Tibial nerve (tissue), 4 donors: ENCODE measurements at regions not wholly inside any gene's neighbourhood (a gene's known extent, or its start where the extent isn't known, plus 50 kb on each side); places are given as distances from the start of the nearest gene placed in this dataset.
A peak's percentile ranks its signal among the peaks of the same experiment; 100 is the strongest.

Experiments used
- DNase-seq, 2 donors: peaks; one replicate each; pipeline ENCODE4 v3.0.0-alpha.2; 2019; ENCODE audit warnings: low spot score in 2 of 2
- H3K27ac ChIP-seq, 4 donors: fragments of 200-600 bp; sonication (generic) in 3 of 4; one replicate each; pipeline ENCODE4 v1.5.1; 2017 to 2019; ENCODE audit warnings: mild to moderate bottlenecking in 1 of 4
- H3K27me3 ChIP-seq, 2 donors: fragments of 200-600 bp; sonication (generic) in 1 of 2; one replicate each; pipeline versions ENCODE4 v1.5.1 to v1.6.0; 2017 to 2019
- H3K36me3 ChIP-seq, 3 donors: fragments of 200-600 bp; sonication (generic); one replicate each; pipeline ENCODE4 v1.5.1; 2018 to 2019
- H3K4me1 ChIP-seq, 4 donors: fragments of 200-600 bp; sonication (generic) in 3 of 4; one replicate each; pipeline ENCODE4 v1.5.1; 2017 to 2019
- H3K4me3 ChIP-seq, 4 donors: fragments of 200-600 bp; sonication (generic) in 3 of 4; one replicate each; pipeline ENCODE4 v1.5.1; 2017 to 2019; ENCODE audit warnings: mild to moderate bottlenecking in 1 of 4, moderate library complexity in 1 of 4
- H3K9me3 ChIP-seq, 4 donors: fragments of 200-600 bp; sonication (generic) in 3 of 4; one replicate each; pipeline ENCODE4 v1.5.1; 2017 to 2019
- EP300 ChIP-seq, 2 donors: sonication (generic); formaldehyde crosslinking; IDR thresholded peaks; one replicate each; pipeline ENCODE4 v1.6.1; 2017; ENCODE audit warnings: antibody characterized with exemption in 2 of 2, mild to moderate bottlenecking in 1 of 2
- POLR2A ChIP-seq, 2 donors: fragments of 450-650 bp; IDR thresholded peaks; one replicate each; pipeline ENCODE4 v1.6.1; 2017; ENCODE audit warnings: antibody characterized with exemption in 2 of 2, mild to moderate bottlenecking in 2 of 2, moderate library complexity in 2 of 2
- WGBS, 2 donors: methylation state at CpG; one replicate each; pipeline ENCODE4 v1.1.5; 2018; 5-methylcytosine and 5-hydroxymethylcytosine counted together
- TF ChIP-seq, protein P1 (sequence below), 5 experiments: fragments of 200-600 bp in 3 of 5; fragments of 450-650 bp in 2 of 5; sonication (generic) in 3 of 5; IDR thresholded peaks; one replicate each; pipeline ENCODE4 v1.5.1; 2016 to 2019; ENCODE audit warnings: antibody characterized with exemption in 5 of 5, mild to moderate bottlenecking in 3 of 5, moderate library complexity in 2 of 5

DNA sequence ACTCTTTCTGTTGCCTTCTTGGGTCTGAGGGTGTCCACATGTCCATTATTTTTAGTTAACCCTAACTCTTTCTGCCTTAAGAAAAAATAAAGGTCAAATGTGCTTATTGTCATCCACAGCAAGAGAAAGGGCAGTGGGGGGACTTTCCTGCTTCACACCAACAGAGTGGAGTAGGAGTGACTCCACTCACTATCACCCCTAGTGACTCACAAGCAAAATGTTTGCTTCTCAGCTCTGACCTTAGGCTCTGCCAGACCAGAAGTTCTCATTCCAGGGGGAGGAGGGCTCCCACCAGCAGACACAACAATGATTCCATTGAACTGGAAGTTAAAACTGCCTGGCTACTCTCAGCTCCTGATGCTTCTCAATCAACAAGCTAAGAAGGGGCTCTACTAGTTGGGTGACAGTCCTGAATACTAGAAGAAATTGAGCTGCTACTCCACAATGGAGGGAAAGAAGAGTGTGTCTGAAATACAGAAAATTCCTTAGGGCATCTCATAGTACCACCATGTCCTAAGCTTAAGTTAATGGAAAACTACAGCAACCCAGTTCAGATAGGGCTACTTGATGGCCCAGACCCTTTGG lies 83.9 kb upstream of the AFDN start:
- no peaks in the 10 kb centered on the region for H3K27me3 ChIP-seq
- H3K9me3 ChIP-seq = peaks cover 0 to 7% (median 0%) of the 10 kb centered on the region in 4 donors
- H3K36me3 ChIP-seq = no peaks in the 10 kb centered on the region
- H3K4me3 ChIP-seq = no peak overlapping the region
- no peak overlapping the region for H3K27ac ChIP-seq
- DNase-seq = no peak
- no peak for TF ChIP-seq POLR2A (IDR thresholded peaks at IDR 0.05)
- no peak for TF ChIP-seq EP300 (IDR thresholded peaks at IDR 0.05)
- TF ChIP-seq, protein P1, sequence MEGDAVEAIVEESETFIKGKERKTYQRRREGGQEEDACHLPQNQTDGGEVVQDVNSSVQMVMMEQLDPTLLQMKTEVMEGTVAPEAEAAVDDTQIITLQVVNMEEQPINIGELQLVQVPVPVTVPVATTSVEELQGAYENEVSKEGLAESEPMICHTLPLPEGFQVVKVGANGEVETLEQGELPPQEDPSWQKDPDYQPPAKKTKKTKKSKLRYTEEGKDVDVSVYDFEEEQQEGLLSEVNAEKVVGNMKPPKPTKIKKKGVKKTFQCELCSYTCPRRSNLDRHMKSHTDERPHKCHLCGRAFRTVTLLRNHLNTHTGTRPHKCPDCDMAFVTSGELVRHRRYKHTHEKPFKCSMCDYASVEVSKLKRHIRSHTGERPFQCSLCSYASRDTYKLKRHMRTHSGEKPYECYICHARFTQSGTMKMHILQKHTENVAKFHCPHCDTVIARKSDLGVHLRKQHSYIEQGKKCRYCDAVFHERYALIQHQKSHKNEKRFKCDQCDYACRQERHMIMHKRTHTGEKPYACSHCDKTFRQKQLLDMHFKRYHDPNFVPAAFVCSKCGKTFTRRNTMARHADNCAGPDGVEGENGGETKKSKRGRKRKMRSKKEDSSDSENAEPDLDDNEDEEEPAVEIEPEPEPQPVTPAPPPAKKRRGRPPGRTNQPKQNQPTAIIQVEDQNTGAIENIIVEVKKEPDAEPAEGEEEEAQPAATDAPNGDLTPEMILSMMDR (IDR thresholded peaks at IDR 0.05) = no peak
- peaks cover 0 to 5% (median 0%) of the 10 kb centered on the region in 4 donors for H3K4me1 ChIP-seq

DNA sequence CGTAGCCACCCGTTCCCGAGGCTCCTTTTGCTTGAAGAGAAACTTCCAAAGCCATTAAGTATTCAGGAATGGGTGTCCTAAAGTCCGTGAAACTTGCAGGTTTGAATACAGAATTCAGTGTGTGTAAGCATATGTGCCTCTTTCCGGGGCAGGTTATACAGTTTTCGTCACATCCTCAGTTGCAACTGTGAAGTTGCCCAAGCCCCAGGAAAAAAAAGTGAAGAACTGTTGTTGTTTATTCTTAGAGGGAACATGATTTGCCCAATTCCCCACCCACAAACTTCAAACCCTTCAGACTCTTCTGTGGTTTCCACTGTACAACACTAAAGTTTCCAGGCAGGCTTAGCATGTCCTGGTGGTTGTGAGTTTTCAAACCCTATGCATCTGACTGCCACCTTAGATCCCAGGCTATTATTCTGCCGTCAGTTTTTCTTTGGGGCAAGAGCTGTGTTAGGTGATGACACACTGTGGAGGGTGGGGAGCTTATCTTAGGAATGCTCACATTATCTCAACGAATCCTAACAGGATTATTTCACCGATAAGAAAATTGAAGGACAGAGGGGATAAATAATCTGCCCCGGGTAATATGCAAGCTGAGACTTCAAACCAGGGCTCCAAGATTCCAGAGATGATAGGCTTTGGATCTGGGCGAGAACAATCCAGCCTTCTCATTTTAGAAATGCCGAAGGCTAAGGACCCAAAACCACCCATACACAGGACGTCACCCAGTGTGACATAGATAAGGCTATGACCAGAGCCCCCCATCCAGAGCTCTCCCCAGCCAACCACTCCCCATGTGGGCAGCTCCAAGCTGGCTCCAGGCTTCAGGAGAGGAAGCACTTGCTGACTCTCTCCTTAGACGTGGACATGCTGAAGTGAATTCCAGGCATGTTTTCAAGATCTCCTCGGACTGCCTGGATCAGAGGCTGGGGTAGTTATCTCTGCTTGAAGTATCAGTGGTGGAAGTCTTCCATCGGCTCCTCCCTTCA lies 81.7 kb upstream of the AFDN start:
- H3K36me3 ChIP-seq = no peaks in the 10 kb centered on the region
- peak overlapping the region in 1 of 4 donors; percentile 25 for H3K27ac ChIP-seq
- TF ChIP-seq EP300 (IDR thresholded peaks at IDR 0.05) (peak in 1 of 2 donors; percentile 7), POLR2A (IDR thresholded peaks at IDR 0.05) (no peak)
- no peak overlapping the region for H3K4me3 ChIP-seq
- DNase-seq = no peak
- H3K4me1 ChIP-seq = peaks cover 0 to 21% (median 0%) of the 10 kb centered on the region in 4 donors
- H3K27me3 ChIP-seq = no peaks in the 10 kb centered on the region
- 68 to 84% methylated on average over 16 of the region's 16 CpGs for WGBS, 2 donors
- peaks cover 0 to 7% (median 0%) of the 10 kb centered on the region in 4 donors for H3K9me3 ChIP-seq

DNA sequence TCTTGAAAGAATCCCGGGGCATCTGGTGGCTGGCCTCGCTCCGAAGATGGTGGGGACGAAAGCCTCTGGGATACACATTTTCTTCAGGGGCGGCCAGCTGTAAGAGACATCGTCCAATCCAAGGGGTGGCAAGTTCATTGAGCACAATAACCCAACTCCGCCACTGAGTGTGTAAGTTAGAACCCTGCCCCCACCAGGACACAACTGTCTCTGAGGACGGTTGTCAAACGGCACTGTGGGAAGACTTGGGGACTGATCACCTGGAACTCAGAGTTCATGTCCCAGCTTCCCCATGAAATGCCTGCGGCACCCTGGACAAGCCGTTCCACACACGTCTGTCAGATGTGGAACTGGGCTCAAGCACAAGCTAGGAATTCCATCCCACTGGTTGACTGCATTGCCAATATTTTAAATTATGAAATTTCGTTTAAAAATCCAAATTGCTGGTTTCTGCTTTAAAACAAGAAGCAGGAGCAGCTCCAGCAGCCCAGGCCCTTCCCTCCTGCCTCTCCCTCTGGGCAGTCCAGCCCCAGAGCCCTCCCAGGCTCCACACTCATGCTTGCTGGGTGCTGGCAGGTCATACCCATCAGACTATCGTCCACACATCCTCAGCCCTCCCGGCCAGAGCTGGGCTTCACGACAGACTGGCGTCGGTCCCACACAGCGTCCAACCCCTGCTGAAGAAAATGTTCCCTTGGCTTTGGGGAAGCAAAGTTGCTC lies 80.9 kb upstream of the AFDN start:
- peak in 1 of 2 donors; percentile 34 for DNase-seq
- H3K36me3 ChIP-seq = no peaks in the 10 kb centered on the region
- TF ChIP-seq POLR2A (IDR thresholded peaks at IDR 0.05) = no peak
- TF ChIP-seq EP300 (IDR thresholded peaks at IDR 0.05) = no peak
- TF ChIP-seq, protein P1 (IDR thresholded peaks at IDR 0.05) = no peak
- peaks cover 0 to 7% (median 0%) of the 10 kb centered on the region in 4 donors for H3K9me3 ChIP-seq
- 76 to 83% methylated on average over 15 to 18 of the region's 19 CpGs for WGBS, 2 donors
- H3K27me3 ChIP-seq = no peaks in the 10 kb centered on the region
- H3K27ac ChIP-seq = peak overlapping the region in 1 of 4 donors; percentile 25
- no peak overlapping the region for H3K4me3 ChIP-seq
- H3K4me1 ChIP-seq = peaks cover 0 to 29% (median 0%) of the 10 kb centered on the region in 4 donors

DNA sequence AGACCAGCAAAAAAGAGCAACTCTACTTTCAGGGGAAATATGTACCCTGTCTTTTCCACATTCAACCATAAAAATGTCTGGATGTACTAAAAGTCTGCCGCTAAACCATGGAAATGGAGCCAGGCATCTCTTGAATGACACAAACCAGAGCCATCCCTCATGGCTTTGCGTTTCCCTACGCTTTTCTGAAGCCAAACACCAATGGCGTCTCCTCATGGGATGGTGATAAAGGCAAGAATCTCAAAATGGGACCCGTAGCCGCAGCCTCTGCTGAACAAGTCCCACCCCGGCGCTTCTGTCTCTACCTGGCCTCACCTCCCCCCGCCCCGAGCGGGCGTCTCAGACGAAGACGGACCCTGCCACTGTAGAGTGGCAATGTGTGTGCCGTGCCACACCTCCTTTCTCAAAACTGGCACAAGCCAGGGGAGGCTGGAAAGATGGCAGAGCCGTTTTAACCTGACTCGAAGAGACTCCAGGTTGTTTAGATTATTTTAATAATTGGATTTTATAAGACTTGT lies 80.3 kb upstream of the AFDN start:
- Histone ChIP-seq H3K4me1 (peaks cover 0 to 35% (median 1%) of the 10 kb centered on the region in 4 donors), H3K9me3 (peaks cover 0 to 7% (median 0%) of the 10 kb centered on the region in 4 donors), H3K27ac (peak overlapping the region in 1 of 4 donors; percentile 25), H3K36me3 (no peaks in the 10 kb centered on the region), H3K4me3 (no peak overlapping the region), H3K27me3 (no peaks in the 10 kb centered on the region)
- DNase-seq = no peak
- TF ChIP-seq POLR2A (IDR thresholded peaks at IDR 0.05) = no peak
- TF ChIP-seq EP300 (IDR thresholded peaks at IDR 0.05) = no peak
- TF ChIP-seq, protein P1 (IDR thresholded peaks at IDR 0.05) = no peak
- 90 to 94% methylated on average over 17 of the region's 17 CpGs for WGBS, 2 donors

DNA sequence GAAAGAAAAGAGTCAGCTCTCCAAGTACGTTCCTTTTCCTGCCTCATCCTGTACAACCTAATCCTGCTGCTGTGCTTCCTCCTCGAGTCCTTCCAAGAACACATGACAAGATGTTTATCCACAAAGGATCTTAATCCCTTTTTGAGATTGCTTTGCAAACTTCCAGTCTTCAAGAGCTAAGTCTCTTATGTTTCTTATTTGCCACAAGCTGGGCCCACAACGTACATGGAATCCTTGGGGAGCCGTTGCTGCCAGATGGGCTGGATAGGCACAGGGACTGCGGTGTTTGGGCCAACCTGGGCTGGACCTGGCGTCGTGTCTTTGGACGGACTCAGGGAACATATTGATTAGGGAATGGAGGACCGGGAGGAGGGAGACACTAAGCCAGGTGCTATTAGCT lies 79.7 kb upstream of the AFDN start:
- Histone ChIP-seq H3K4me1 (peaks cover 0 to 39% (median 2%) of the 10 kb centered on the region in 4 donors), H3K36me3 (no peaks in the 10 kb centered on the region), H3K27ac (no peak overlapping the region), H3K27me3 (no peaks in the 10 kb centered on the region), H3K4me3 (no peak overlapping the region), H3K9me3 (peaks cover 0 to 7% (median 0%) of the 10 kb centered on the region in 4 donors)
- no peak for TF ChIP-seq EP300 (IDR thresholded peaks at IDR 0.05)
- TF ChIP-seq, protein P1 (IDR thresholded peaks at IDR 0.05) = no peak
- TF ChIP-seq POLR2A (IDR thresholded peaks at IDR 0.05) = no peak
- WGBS, 2 donors = 70 to 82% methylated on average over 9 of the region's 9 CpGs
- DNase-seq = no peak
